ENCODE measurements at regions not wholly inside any gene's neighbourhood (a gene's known extent, or its start where the extent isn't known, plus 50 kb on each side); places are given as distances from the start of the nearest gene placed in this dataset.

GRCh38 chr12:33551006-33551405, 111.4 kb upstream of the SYT10 start:
- TF ChIP-seq, protein P1, sequence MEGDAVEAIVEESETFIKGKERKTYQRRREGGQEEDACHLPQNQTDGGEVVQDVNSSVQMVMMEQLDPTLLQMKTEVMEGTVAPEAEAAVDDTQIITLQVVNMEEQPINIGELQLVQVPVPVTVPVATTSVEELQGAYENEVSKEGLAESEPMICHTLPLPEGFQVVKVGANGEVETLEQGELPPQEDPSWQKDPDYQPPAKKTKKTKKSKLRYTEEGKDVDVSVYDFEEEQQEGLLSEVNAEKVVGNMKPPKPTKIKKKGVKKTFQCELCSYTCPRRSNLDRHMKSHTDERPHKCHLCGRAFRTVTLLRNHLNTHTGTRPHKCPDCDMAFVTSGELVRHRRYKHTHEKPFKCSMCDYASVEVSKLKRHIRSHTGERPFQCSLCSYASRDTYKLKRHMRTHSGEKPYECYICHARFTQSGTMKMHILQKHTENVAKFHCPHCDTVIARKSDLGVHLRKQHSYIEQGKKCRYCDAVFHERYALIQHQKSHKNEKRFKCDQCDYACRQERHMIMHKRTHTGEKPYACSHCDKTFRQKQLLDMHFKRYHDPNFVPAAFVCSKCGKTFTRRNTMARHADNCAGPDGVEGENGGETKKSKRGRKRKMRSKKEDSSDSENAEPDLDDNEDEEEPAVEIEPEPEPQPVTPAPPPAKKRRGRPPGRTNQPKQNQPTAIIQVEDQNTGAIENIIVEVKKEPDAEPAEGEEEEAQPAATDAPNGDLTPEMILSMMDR (conservative IDR thresholded peaks at IDR 0.05) = no peak
- no peak for TF ChIP-seq EZH2 (IDR thresholded peaks at IDR 0.05; ENCODE audit: low read depth)

Data from PC-9 (cell line).